HCT116 (cell line): ENCODE measurements at regions not wholly inside any gene's neighbourhood (a gene's known extent, or its start where the extent isn't known, plus 50 kb on each side); places are given as distances from the start of the nearest gene placed in this dataset.

Source experiments
- ATAC-seq: fragments of 200-7000 bp; cut with Tn5 transposase; 2 replicates; pipeline ENCODE4 v1.9.1; 2020; ENCODE audit warnings: mild to moderate bottlenecking, moderate library complexity
- BruUV-seq: library from RNA; stranded (reverse); fragments of 400-500 nt; replicated peaks from 2 replicates; lab custom pipeline; 2021; lab: Mats Ljungman, UMichigan
- CTCF ChIA-PET: fragments of 300-600 bp; sonication (Branson Sonifier 250); formaldehyde crosslinking; loops from one replicate; lab custom pipeline; 2021; ENCODE audit warnings: antibody characterized with exemption; lab: Charles Lee
- POLR2A ChIA-PET: fragments of 300-600, 350-600 bp; sonication (Branson Sonifier 250); formaldehyde crosslinking; loops from one replicate; lab custom pipeline; 2021; ENCODE audit warnings: antibody characterized with exemption; lab: Charles Lee
- RAD21 ChIA-PET, 2 experiments: fragments of 300-600 bp; sonication (Branson Sonifier 250); formaldehyde crosslinking; loops; one replicate each; lab custom pipeline; 2023; ENCODE audit warnings: low total read pairs in 2 of 2; ENCODE audit not compliant: uncharacterized antibody in 2 of 2, unreplicated experiment in 2 of 2, low non-redundant PET in 1 of 2; lab: Charles Lee
- DNase-seq: peaks from one replicate; pipeline ENCODE4 v3.0.0-alpha.2; 2010; ENCODE audit warnings: low read depth, low spot score
- H2AFZ ChIP-seq: fragments of 200-600 bp; shearing (Covaris generic), sonication (generic); 2 replicates; pipeline ENCODE4 v1.6.1; 2017; ENCODE audit warnings: low read depth, mixed run types, mixed read lengths, antibody characterized with exemption, low read length; ENCODE audit not compliant: poor library complexity, severe bottlenecking
- H3K27ac ChIP-seq: 2 replicates; pipeline ENCODE4 v1.5.1; 2012; ENCODE audit warnings: low read depth, low read length
- H3K27me3 ChIP-seq: fragments of 200-600 bp; sonication (generic); 2 replicates; pipeline ENCODE4 v1.6.1; 2016; ENCODE audit warnings: mixed run types, low read length, mixed read lengths; ENCODE audit not compliant: insufficient read depth
- H3K36me3 ChIP-seq, 2 experiments: fragments of 200-500 bp in 1 of 2; fragments of 200-600 bp in 1 of 2; sonication (Bioruptor generic) in 1 of 2; sonication (generic) in 1 of 2; 2 replicates each; pipeline versions ENCODE4 v1.5.1 to v1.6.1; 2014 to 2016; ENCODE audit warnings: low read length in 2 of 2, inconsistent platforms in 1 of 2, mixed read lengths in 1 of 2, mixed run types in 1 of 2; ENCODE audit not compliant: insufficient read depth in 2 of 2, control insufficient read depth in 1 of 2
- H3K4me1 ChIP-seq, 2 experiments: fragments of 200-600 bp in 1 of 2; sonication (generic) in 1 of 2; 2 replicates each; pipeline versions ENCODE4 v1.5.1 to v1.6.1; 2012 to 2017; ENCODE audit warnings: low read length in 2 of 2, inconsistent platforms in 1 of 2, mild to moderate bottlenecking in 1 of 2, mixed read lengths in 1 of 2, mixed run types in 1 of 2, moderate library complexity in 1 of 2; ENCODE audit not compliant: insufficient read depth in 2 of 2, control insufficient read depth in 1 of 2
- H3K4me2 ChIP-seq: fragments of 200-600 bp; sonication (generic); 2 replicates; pipeline ENCODE4 v1.6.1; 2017; ENCODE audit warnings: mixed run types, low read length, mixed read lengths
- H3K4me3 ChIP-seq, 2 experiments: fragments of 200-600 bp in 1 of 2; sonication (generic) in 1 of 2; replicated peaks in 1 of 2; 2 replicates each; pipeline ENCODE4 v1.5.1; 2011 to 2016; ENCODE audit warnings: low read length in 2 of 2, control low read depth in 1 of 2, low read depth in 1 of 2, mild to moderate bottlenecking in 1 of 2, mixed read lengths in 1 of 2, mixed run types in 1 of 2
- H3K79me2 ChIP-seq: fragments of 200-600 bp; sonication (generic); 2 replicates; pipeline ENCODE4 v1.6.1; 2017; ENCODE audit warnings: mild to moderate bottlenecking, mixed run types, low read length, moderate library complexity, mixed read lengths; ENCODE audit not compliant: insufficient read depth
- H3K9ac ChIP-seq: fragments of 200-600 bp; sonication (generic); 2 replicates; pipeline ENCODE4 v1.6.1; 2016; ENCODE audit warnings: low read length, mixed read lengths
- H3K9me2 ChIP-seq: fragments of 200-600 bp; sonication (generic), shearing (Covaris generic); 2 replicates; pipeline ENCODE4 v1.6.1; 2017; ENCODE audit warnings: mixed run types, mild to moderate bottlenecking, moderate library complexity; ENCODE audit not compliant: insufficient read depth
- H3K9me3 ChIP-seq, 2 experiments: fragments of 200-500 bp in 1 of 2; fragments of 200-600 bp in 1 of 2; sonication (Bioruptor generic) in 1 of 2; sonication (generic) in 1 of 2; 2 replicates each; pipeline ENCODE4 v1.6.1; 2014 to 2017; ENCODE audit warnings: low read length in 2 of 2, mixed read lengths in 2 of 2, inconsistent platforms in 1 of 2, low read depth in 1 of 2, mild to moderate bottlenecking in 1 of 2, mixed run types in 1 of 2, moderate library complexity in 1 of 2; ENCODE audit not compliant: control insufficient read depth in 1 of 2, insufficient read depth in 1 of 2
- H4K20me1 ChIP-seq: fragments of 200-600 bp; sonication (generic), shearing (Covaris generic); 2 replicates; pipeline ENCODE4 v1.6.1; 2017; ENCODE audit warnings: mixed run types, mild to moderate bottlenecking, moderate library complexity; ENCODE audit not compliant: insufficient read depth
- CTCF ChIP-seq, 3 experiments: fragments of 200-600 bp in 1 of 3; sonication (generic) in 1 of 3; IDR thresholded peaks in 2 of 3; conservative IDR thresholded peaks in 1 of 3; 2 replicates each; pipeline ENCODE4 v1.5.1; 2012 to 2017; ENCODE audit warnings: low read depth in 2 of 3, low read length in 2 of 3, antibody characterized with exemption in 1 of 3, borderline replicate concordance in 1 of 3, control low read depth in 1 of 3, mild to moderate bottlenecking in 1 of 3, mixed read lengths in 1 of 3, mixed run types in 1 of 3, moderate library complexity in 1 of 3; ENCODE audit not compliant: insufficient read depth in 1 of 3
- MAX ChIP-seq: IDR thresholded peaks from 2 replicates; pipeline ENCODE4 v1.6.1; 2012
- POLR2A ChIP-seq: IDR thresholded peaks from 2 replicates; pipeline ENCODE4 v1.7.0; 2011; ENCODE audit warnings: borderline replicate concordance; ENCODE audit not compliant: insufficient read depth, insufficient read length; ENCODE audit errors: extremely low read depth
- POLR2AphosphoS5 ChIP-seq: IDR thresholded peaks from 2 replicates; pipeline ENCODE4 v1.6.1; 2011; ENCODE audit warnings: mild to moderate bottlenecking, low read depth, low read length, moderate library complexity
- SIN3A ChIP-seq: IDR thresholded peaks from 2 replicates; pipeline ENCODE4 v1.6.1; 2012; ENCODE audit warnings: low read depth
- SP1 ChIP-seq: IDR thresholded peaks from 2 replicates; pipeline ENCODE4 v1.6.1; 2012; ENCODE audit warnings: low read depth
- SRF ChIP-seq: IDR thresholded peaks from 2 replicates; pipeline ENCODE4 v1.6.1; 2012; ENCODE audit warnings: low read depth
- YY1 ChIP-seq: IDR thresholded peaks from 2 replicates; pipeline ENCODE4 v1.6.1; 2011; ENCODE audit warnings: low read length, low read depth, moderate library complexity, mild to moderate bottlenecking; ENCODE audit not compliant: insufficient replicate concordance; ENCODE audit errors: extremely low read depth
- ZBTB33 ChIP-seq: IDR thresholded peaks from 2 replicates; pipeline ENCODE4 v1.6.1; 2011; ENCODE audit warnings: mild to moderate bottlenecking, low read length, moderate library complexity; ENCODE audit not compliant: insufficient replicate concordance; ENCODE audit errors: extremely low read depth
- ZNF274 ChIP-seq: fragments of 200-500 bp; sonication (Bioruptor generic); IDR thresholded peaks from 2 replicates; pipeline ENCODE4 v1.6.1; 2014; ENCODE audit warnings: mild to moderate bottlenecking, low read depth, low read length, inconsistent platforms
- intact Hi-C: fragments of 100-400 bp; cut with micrococcal nuclease; formaldehyde crosslinking; loops from 2 replicates; pipeline ENCODE4 v1.10.0; 2022
- TF ChIP-seq, protein P1 (sequence below): IDR thresholded peaks from 2 replicates; pipeline ENCODE4 v1.6.1; 2012; ENCODE audit warnings: low read depth
- TF ChIP-seq, protein P2 (sequence below): IDR thresholded peaks from 2 replicates; pipeline ENCODE4 v1.6.1; 2012

GRCh38 chr18:55762424-55762823, 174.4 kb upstream of the TCF4 start:
- intact Hi-C loops, result no loop called here
- POLR2A ChIA-PET, result no interaction called here
- H3K9ac ChIP-seq, result no peak overlapping the region
- H2AFZ ChIP-seq, result no peak overlapping the region
- no peaks in the 10 kb centered on the region for H4K20me1 ChIP-seq
- BruUV-seq, result no TSS peak
- no peaks in the 10 kb centered on the region for H3K4me1 ChIP-seq
- no peak overlapping the region for H3K4me3 ChIP-seq
- RAD21 ChIA-PET, result no interaction called here
- no peaks in the 10 kb centered on the region for H3K36me3 ChIP-seq
- H3K27ac ChIP-seq, result no peak overlapping the region
- H3K9me3 ChIP-seq, result peaks cover 5 to 24% of the 10 kb centered on the region in 2 experiments; a peak in 3 of 4 replicates
- no peak overlapping the region for H3K4me2 ChIP-seq
- no peaks in the 10 kb centered on the region for H3K27me3 ChIP-seq
- no peaks in the 10 kb centered on the region for H3K79me2 ChIP-seq
- no peak for TF ChIP-seq ZNF274
- no peak for TF ChIP-seq CTCF (IDR thresholded peaks at IDR 0.05 in 2 of 3, conservative IDR thresholded peaks at IDR 0.05 in 1 of 3; ENCODE audit: borderline replicate concordance in 1 of 3, insufficient read depth in 1 of 3, low read depth in 2 of 3, low read length in 2 of 3)
- TF ChIP-seq POLR2AphosphoS5, result no peak
- TF ChIP-seq, protein P1, sequence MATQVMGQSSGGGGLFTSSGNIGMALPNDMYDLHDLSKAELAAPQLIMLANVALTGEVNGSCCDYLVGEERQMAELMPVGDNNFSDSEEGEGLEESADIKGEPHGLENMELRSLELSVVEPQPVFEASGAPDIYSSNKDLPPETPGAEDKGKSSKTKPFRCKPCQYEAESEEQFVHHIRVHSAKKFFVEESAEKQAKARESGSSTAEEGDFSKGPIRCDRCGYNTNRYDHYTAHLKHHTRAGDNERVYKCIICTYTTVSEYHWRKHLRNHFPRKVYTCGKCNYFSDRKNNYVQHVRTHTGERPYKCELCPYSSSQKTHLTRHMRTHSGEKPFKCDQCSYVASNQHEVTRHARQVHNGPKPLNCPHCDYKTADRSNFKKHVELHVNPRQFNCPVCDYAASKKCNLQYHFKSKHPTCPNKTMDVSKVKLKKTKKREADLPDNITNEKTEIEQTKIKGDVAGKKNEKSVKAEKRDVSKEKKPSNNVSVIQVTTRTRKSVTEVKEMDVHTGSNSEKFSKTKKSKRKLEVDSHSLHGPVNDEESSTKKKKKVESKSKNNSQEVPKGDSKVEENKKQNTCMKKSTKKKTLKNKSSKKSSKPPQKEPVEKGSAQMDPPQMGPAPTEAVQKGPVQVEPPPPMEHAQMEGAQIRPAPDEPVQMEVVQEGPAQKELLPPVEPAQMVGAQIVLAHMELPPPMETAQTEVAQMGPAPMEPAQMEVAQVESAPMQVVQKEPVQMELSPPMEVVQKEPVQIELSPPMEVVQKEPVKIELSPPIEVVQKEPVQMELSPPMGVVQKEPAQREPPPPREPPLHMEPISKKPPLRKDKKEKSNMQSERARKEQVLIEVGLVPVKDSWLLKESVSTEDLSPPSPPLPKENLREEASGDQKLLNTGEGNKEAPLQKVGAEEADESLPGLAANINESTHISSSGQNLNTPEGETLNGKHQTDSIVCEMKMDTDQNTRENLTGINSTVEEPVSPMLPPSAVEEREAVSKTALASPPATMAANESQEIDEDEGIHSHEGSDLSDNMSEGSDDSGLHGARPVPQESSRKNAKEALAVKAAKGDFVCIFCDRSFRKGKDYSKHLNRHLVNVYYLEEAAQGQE, result no peak
- TF ChIP-seq SP1, result no peak
- TF ChIP-seq, protein P2, sequence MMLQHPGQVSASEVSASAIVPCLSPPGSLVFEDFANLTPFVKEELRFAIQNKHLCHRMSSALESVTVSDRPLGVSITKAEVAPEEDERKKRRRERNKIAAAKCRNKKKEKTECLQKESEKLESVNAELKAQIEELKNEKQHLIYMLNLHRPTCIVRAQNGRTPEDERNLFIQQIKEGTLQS, result no peak
- no peak for TF ChIP-seq YY1
- TF ChIP-seq SIN3A, result no peak
- no peak for TF ChIP-seq ZBTB33
- TF ChIP-seq POLR2A, result no peak
- no peak for TF ChIP-seq MAX
- TF ChIP-seq SRF, result no peak
- no peak for DNase-seq
- H3K9me2 ChIP-seq, result no peaks in the 10 kb centered on the region
- no peak for ATAC-seq
- CTCF ChIA-PET, result no interaction called here
